HG03103 (cell line): ENCODE measurements at regions not wholly inside any gene's neighbourhood (a gene's known extent, or its start where the extent isn't known, plus 50 kb on each side); places are given as distances from the start of the nearest gene placed in this dataset.
"Not testable (repeated sequence)": the region's sequence is repeated elsewhere in the genome, so short reads cannot be mapped to it uniquely, and the experiment has no call there.

Source experiments
- ATAC-seq: cut with Tn5 transposase; IDR thresholded peaks from one replicate; pipeline ENCODE4 v1.9.1; 2021; ENCODE audit warnings: low read depth; ENCODE audit not compliant: unreplicated experiment

DNA sequence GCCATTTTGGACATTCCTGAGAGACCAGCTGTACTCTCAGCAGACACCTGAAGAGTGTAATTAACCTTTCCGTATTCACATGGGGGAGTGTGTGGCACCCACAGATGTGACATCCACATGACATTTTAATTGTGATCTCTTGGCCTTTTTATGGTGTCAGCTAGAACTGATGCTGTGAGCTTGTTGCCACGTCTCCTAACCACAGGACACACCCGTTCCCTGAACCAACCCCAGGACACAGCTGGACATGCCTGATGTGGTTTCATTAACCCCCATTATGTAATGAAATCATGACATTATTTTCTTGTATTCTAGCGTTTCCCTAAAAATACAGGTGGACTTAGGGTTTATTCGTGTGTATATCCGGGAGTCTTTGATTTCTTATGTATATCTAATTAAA, 1036.1 kb downstream of the TMEM121 start:
- no peak for ATAC-seq

DNA sequence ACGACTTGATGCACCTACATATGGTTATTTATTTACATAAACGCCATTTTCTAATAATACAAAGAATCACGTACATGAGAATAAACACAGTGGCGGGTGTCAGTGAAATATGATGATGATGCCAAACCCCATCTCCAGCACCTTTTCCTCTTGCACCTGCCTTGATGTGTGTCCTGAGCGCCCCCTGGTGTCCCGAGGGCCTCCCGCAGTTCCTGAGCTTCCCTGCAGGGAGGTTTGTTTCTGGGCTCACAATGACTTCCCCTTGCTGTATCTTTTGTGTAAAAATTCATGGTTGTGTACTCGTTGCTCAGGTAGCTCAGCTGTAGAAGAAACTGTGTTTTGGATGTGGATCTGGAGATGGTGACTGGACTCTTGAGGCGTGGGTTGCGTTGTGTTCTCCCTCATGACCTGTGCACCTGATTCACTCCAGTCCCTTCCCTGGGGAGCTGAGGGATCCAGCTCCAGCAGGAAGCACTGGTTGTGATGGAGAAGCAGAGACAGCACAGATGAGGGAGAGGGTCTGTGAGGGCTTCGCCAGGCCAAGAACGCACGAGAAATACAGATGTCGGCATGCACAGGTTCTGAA, 1037.8 kb downstream of the TMEM121 start:
- no peak for ATAC-seq

DNA sequence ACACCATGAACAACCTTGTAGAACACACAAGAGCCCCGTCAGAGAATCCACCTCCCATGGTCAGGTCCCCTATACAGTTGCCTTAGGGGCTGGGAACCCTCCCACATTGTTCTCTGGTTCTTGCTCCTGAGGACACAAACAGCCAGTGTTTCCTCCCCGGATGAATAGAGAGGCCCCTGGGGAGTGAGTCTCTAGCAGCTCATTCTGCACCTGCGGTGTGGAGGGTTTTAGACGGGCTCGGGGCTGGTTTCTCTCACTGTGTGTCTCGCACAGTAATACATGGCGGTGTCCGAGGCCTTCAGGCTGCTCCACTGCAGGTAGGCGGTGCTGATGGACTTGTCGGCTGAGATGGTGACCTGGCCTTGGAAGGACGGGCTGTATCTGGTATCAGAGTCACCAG, 1052.1 kb downstream of the TMEM121 start:
- no peak for ATAC-seq

DNA sequence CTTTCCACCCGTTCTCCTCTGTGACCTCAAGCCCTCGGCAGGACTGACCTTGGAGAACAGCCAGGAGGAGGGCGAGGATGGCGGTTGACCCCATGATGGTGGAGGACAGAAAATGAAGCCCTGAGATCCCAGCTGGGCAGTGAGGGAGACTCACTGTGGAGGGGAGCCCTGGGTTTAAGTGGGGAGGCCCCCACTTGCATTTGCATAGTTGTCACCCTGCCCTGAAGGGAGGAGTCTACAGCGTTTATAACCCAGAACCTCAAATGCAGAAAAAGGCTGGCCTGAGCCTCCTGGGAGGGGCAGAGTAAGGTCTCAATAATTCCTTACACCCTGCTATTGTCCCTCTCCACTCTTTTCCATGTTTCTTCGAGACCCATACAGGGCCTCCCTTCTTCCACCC, 1052.7 kb downstream of the TMEM121 start:
- no peak for ATAC-seq

DNA sequence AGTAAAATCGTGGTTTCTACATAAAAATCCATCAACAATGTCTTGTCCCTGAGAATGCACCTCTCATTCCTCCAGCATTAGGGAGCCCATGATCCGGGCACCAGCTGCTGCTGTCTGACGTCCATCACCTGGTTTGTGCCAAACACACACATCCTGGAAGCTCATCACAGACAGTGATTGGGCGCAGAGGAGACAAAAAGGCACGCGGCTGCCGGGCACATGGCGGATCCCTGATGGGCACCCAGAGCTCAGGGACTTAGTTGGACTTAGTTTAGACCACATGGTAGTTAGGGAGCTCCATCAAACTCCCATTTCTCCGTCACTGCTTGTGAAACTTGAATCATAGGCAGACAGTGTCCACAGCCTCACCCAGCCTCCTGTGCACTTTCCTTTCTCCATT, 1059.3 kb downstream of the TMEM121 start:
- ATAC-seq = no peak

DNA sequence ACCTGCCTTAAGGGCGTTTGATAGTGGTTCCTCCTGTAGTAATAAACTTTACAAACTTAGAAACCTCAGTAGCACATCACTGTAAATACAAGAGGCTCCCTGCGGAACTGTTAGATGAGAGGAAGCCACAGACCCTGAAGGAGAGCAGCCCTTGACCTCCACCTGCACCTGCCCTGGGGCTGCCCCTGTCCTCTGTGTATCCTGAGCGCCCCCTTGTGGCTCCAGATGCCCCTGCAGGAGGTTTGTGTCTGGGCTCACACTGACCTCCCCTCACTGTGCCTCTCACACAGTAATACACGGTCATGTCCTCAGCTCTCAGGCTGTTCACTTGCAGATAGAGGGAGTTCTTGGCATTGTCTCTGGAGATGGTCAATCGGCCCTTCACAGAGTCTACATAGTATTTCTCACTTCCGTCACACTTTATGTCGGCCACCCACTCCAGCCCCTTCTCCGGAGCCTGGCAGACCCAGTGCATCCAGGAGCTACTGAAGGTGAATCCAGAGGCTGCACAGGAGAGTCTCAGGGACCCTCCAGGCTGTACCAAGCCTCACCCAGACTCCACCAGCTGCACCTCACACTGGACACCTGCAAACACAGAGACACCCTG, 1059.8 kb downstream of the TMEM121 start:
- ATAC-seq = no peak

DNA sequence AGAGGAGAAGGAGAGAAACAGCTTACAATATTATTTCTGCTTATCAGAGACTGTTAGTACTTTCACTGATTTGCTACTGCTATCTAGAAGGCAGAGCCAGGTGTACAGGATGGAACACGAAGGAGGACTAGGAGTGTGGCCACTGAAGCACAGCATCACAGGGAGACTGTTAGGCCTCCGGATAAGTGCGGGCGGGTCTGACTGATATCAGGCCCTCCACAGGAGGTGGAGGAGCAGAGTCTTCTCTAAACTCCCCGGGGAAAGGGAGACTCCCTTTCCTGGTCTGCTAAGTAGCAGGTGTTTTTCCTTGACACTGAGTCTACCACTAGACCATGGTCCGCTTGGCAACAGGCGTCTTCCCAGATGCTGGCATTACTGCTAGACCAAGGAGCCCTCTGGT, 1065.2 kb downstream of the TMEM121 start:
- ATAC-seq = not testable (repeated sequence)

DNA sequence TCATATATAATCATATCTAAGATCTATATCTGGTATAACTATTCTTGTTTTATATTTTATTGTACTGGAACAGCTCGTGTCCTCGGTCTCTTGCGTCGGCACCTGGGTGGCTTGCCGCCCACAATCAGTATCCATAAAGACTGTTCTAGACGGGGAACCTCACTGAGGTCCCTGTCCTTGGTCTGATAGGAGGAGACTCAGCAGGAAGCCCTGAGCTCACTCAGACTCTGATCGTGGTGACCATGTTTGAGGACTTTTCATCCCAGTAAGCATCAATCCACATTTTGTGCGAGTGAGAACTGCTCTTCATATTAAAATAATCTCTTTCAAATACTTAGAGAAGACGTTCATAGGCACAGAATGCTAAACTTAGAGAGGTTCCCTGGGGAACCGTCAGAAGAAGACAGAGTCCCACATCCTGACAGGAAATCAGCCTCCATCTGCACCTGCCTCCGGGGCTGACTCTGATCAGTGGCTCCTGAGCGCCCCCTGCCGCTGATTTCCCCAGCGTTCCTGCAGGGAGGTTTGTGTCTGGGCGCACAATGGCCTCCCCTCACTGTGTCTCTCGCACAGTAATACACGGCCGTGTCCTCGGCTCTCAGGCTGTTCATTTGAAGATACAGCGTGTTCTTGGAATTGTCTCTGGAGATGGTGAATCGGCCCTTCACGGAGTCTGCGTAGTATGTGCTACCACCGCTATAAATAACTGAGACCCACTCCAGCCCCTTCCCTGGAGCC, 1065.9 kb downstream of the TMEM121 start:
- ATAC-seq = not testable (repeated sequence)

DNA sequence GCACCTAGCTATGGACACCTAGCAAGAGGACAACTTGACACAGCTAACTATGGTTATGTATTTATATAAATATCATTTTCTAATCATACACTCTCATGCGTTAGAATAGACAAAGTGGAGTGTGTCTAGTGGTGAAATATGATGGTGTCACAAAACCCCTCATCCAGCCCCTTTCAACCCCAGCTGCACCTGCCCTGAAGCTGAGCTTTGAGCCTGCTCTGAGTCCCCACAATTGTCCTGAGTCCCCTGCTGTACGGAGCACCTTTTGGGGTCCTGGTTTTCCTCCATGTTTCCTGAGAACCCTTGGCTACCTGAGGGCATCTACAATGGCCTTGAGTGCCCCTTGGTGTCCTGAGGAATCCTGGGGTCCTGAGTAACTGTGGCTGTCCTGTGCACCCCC, 1072.8 kb downstream of the TMEM121 start:
- no peak for ATAC-seq

DNA sequence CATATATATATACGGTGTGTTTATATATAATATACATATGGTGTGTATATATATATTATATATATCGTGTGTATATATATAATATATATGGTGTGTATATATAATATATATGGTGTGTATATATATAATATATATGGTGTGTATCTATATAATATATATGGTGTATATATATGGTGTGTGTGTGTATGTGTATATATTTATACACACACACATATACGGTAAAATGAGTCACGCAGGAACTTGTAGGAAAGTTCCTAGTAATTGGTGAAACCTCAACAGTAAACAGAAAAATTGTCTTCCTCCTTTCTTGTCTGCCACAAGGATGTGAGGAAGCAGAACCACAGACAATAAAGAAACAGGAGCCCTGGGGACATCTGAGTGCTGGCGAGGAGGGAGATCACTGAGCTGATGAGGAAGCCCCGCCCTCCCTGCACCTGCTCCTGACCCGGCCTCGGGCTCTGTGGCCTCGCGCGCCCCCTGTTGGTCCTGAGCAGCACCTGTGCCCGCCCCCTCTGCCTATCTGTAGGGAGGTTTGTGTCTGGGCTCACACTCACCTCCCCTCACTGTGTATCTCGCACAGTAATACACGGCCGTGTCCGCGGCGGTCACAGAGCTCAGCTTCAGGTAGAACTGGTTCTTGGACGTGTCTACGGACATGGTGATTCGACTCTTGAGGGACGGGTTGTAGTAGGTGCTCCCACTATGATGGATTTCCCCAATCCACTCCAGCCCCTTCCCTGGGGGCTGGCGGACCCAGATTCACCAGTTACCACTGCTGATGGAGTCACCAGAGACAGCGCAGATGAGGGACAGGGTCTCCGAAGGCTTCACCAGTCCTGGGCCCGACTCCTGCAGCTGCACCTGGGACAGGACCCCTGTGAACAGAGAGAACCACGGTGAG, 1079.4 kb downstream of the TMEM121 start:
- no peak for ATAC-seq

DNA sequence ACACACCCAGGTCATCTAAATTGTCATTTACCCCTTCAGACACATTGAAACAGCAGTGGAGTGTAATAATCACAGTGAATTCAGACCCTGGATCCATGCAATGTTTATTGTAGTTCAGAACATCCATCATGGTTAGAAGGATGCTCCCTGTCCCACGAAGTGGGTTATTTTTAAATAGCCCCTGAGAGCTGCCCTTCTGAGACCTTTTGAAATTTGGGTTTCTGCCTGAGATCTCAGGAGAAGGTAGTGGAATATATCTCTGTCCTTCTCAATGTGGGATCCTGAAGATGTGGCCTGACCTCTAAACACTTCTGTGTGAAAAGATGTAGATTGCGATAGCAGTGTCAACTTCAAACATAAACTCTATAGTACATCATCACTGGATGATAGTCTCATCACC, 1080.6 kb downstream of the TMEM121 start:
- no peak for ATAC-seq

DNA sequence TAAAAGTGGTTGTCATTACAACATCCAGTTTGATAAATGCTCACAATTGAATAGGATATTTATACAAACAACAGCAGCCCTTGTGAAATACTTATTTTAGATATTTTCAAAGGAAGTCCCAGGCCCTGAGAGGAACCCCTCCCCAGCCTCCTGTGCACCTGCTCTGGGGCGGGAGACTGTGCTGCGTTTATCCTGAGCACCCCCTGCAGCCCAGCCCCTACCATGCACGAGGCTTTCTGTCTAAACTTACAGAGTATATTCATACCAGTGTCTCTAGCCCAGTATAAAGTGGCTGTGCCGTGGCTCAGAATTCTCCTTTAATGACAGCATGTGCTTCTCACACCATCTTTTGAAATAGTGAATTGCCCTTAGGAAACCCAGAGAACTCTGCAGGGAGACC, 1084.3 kb downstream of the TMEM121 start:
- ATAC-seq = no peak

DNA sequence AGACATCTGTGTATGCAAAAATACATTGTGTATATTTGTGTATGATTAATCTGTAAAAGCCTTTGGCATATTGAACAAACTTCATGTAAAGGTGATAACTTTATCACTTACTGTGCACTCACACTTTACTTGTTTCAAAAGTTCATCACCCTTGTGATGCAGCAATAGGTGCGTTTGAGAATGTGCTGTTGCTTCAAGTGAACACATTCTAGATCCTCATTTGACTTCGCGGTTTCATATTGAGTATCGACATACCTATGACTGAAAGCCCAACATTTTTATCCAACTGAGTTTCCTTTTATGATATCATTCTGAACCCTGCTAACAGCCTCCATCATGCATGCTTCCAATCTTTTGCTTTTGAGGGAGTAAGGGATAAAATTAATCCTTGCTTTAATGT, 1086.9 kb downstream of the TMEM121 start:
- ATAC-seq = no peak

DNA sequence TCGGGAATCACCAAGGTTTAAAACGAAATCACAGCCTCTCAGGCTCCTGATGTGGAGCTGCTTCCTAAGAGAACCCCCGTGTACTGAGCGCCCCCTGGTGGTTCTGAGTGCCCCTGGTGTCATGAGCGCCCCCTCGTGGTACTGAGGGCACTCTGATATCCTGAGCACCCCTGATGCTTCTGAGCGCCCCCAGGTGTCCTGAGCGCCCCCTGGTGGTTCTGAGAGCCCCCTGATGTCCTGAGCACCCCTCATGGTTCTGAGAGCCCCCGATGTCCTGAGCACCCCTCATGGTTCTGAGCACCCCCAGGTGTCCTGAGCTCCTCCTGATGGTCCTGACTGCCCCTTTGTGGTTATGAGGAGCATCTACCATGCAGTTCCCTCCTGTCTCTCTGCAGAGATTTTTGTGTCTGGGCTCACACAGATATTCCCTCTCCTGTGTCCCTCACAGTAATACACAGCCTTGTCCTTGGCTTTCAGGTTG, 1092.1 kb downstream of the TMEM121 start:
- not testable (repeated sequence) for ATAC-seq

DNA sequence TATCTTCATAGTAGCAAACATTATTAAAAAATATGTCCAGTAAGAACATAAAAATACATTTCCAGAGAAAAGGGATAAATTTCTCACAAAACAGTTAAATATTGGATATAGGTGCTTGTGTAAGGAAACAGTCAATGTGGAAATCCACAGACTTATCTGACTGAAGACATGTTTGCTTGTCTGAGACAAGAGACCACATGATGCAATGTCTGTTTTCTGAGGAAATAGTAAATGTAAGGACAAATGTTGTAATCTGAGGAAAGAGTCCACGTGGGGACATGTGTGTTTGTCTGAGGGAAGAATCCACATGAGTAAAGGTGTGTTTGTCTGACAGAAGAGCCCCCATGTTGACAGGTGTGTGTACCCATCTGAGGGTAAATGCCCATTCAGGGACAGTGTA, 1093.2 kb downstream of the TMEM121 start:
- ATAC-seq = no peak

DNA sequence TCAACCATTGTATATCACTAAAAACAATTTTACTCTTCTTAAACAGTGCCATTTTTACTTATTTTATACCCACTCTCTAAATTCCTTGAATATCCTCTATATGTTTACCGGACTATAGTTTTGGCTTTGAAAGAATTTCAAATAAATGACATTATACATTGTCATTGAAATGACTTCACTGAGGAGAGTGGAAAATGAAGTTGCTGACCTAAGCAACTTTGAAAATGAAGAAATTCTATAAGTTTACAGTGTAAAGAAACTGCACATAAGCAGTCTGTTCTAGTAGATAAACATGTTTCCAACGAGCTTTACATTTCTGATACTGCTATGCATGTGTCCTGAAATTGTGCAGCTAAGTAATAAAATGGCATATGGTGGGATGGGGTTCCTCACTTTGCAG, 1094.0 kb downstream of the TMEM121 start:
- no peak for ATAC-seq

DNA sequence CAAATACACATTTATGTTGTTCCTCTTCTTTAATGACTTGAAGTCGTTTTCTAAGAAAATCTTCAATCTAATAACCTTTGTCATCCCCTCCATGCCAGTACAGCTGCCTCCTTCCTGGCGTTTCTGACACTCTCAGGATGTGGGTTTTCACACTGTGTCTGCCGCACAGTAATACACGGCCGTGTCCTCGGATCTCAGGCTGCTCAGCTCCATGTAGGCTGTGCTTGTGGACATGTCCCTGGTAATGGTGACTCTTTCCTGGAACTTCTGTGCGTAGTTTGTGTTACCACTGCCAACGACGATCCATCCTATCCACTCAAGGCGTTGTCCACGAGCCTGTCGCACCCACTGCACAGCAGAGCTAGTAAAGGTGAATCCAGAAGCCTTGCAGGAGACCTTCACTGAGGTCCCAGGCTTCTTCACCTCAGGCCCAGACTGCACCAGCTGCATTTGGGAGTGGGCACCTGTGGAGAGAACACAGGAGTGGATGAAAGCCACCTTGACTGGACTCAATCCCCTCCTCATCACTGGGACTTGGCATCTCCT, 1095.9 kb downstream of the TMEM121 start:
- ATAC-seq = no peak

DNA sequence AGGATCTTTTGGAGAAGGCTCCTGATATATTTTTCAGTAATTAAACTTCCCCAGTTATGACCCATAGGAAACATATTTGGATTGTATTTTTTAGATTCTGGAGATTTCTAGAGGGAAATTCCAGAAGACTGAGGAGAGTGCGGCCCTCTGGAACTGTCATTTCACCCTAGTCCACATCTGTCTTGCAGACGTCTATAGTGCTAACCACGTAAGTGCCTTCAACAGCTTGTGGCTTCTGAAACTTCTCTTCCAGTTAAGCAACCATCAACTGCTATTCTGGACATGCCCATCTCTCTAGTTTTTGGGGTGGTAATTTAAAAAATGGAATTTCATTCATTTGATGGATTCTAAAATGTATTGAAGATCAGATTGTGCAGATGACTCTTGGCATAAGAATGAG, 1098.8 kb downstream of the TMEM121 start:
- ATAC-seq = no peak

DNA sequence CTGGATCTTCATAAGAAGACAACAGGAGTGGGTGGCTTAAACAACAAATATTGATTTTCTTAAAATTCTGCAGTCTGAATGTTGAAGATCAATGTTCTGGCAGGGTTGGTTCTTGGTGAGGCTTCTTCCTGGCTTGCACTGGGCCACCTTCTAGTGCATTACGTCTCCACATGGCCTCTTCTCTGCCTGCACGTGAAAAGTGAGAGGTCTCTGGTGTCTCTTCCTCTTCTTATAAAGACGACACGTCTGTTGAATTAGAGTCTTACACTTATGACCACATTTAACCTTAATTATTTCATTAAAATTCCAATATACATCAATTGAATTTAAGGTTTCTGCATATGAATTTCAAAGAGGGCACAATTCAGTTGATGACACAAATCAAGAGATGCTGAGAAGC, 1100.1 kb downstream of the TMEM121 start:
- ATAC-seq = not testable (repeated sequence)

DNA sequence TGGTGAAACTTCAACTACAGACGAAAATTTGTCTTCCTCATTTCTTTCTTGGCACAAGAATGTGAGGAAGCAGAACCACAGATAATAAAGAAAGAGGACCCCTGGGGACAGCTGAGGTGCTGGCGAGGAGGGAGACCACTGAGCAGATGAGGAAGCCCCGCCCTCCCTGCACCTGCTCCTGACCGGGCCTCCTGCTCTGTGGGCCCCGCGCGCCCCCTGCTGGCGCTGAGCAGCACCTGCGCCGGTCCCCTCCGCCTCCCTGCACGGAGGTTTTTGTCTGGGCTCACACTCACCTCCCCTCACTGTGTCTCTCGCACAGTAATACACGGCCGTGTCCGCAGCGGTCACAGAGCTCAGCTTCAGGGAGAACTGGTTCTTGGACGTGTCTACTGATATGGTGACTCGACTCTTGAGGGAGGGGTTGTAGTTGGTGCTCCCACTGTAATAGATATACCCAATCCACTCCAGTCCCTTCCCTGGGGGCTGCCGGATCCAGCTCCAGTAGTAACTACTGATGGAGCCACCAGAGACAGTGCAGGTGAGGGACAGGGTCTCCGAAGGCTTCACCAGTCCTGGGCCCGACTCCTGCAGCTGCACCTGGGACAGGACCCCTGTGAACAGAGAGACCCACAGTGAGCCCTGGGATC, 1100.7 kb downstream of the TMEM121 start:
- not testable (repeated sequence) for ATAC-seq
